GM23338 (cell line): ENCODE measurements at regions not wholly inside any gene's neighbourhood (a gene's known extent, or its start where the extent isn't known, plus 50 kb on each side); places are given as distances from the start of the nearest gene placed in this dataset.

Source experiments
- ATAC-seq: fragments of 200-7000 bp; cut with Tn5 transposase; 3 replicates; pipeline ENCODE4 v1.9.1; 2020
- DNase-seq: peaks from one replicate; pipeline ENCODE4 v3.0.0-alpha.2; 2015; ENCODE audit warnings: low spot score
- H2AFZ ChIP-seq: fragments of 200-600 bp; sonication (generic); 2 replicates; pipeline ENCODE4 v1.8.0; 2016; ENCODE audit warnings: antibody characterized with exemption, mild to moderate bottlenecking, moderate library complexity
- H3F3A ChIP-seq: fragments of 200-600 bp; sonication (generic); replicated peaks from 2 replicates; pipeline ENCODE4 v1.8.0; 2017; ENCODE audit warnings: antibody characterized with exemption, mixed run types, low read depth
- H3K27ac ChIP-seq: fragments of 200-600 bp; sonication (generic); 2 replicates; pipeline ENCODE4 v1.6.1; 2016; ENCODE audit warnings: low read depth
- H3K27me3 ChIP-seq: fragments of 200-600 bp; sonication (generic); 2 replicates; pipeline ENCODE4 v1.8.0; 2016; ENCODE audit warnings: mild to moderate bottlenecking, mixed run types, moderate library complexity; ENCODE audit not compliant: insufficient read depth
- H3K36me3 ChIP-seq: fragments of 200-600 bp; sonication (generic); 2 replicates; pipeline ENCODE4 v1.8.0; 2016; ENCODE audit warnings: mild to moderate bottlenecking; ENCODE audit not compliant: insufficient read depth
- H3K4me1 ChIP-seq: fragments of 200-600 bp; sonication (generic); 2 replicates; pipeline ENCODE4 v1.8.0; 2016; ENCODE audit warnings: mild to moderate bottlenecking, moderate library complexity; ENCODE audit not compliant: insufficient read depth
- H3K4me2 ChIP-seq: fragments of 200-600 bp; sonication (generic); 2 replicates; pipeline ENCODE4 v1.7.1; 2017; ENCODE audit warnings: mixed run types
- H3K4me3 ChIP-seq: fragments of 200-600 bp; sonication (generic); 2 replicates; pipeline ENCODE4 v1.6.1; 2016; ENCODE audit warnings: mixed run types
- H3K79me2 ChIP-seq: fragments of 200-600 bp; sonication (generic); replicated peaks from 2 replicates; pipeline ENCODE4 v1.8.0; 2017; ENCODE audit warnings: mild to moderate bottlenecking; ENCODE audit not compliant: insufficient read depth
- H3K9me2 ChIP-seq: fragments of 200-600 bp; sonication (generic); 2 replicates; pipeline ENCODE4 v1.8.0; 2017; ENCODE audit not compliant: insufficient read depth
- H4K20me1 ChIP-seq: fragments of 200-600 bp; sonication (generic); replicated peaks from 2 replicates; pipeline ENCODE4 v1.8.0; 2017; ENCODE audit warnings: mild to moderate bottlenecking; ENCODE audit not compliant: insufficient read depth
- H3K27ac Mint-ChIP-seq: 2 replicates; pipeline ENCODE4 v1.8.0; 2020; ENCODE audit warnings: inconsistent platforms, mild to moderate bottlenecking, moderate library complexity, mixed read lengths
- H3K27me3 Mint-ChIP-seq: 3 replicates; pipeline ENCODE4 v1.8.0; 2022; ENCODE audit warnings: low read depth, mild to moderate bottlenecking, moderate library complexity, mixed read lengths, inconsistent platforms; ENCODE audit not compliant: insufficient read depth, poor library complexity
- H3K36me3 Mint-ChIP-seq: 3 replicates; pipeline ENCODE4 v1.8.0; 2021; ENCODE audit warnings: low read depth, mild to moderate bottlenecking, inconsistent platforms, moderate library complexity, mixed read lengths
- H3K4me1 Mint-ChIP-seq: 3 replicates; pipeline ENCODE4 v1.8.0; 2020; ENCODE audit warnings: mild to moderate bottlenecking, inconsistent platforms, mixed read lengths
- H3K4me3 Mint-ChIP-seq: 3 replicates; pipeline ENCODE4 v1.8.0; 2021; ENCODE audit warnings: moderate library complexity, mild to moderate bottlenecking, inconsistent platforms, mixed read lengths
- H3K9me3 Mint-ChIP-seq: 3 replicates; pipeline ENCODE4 v1.8.0; 2020; ENCODE audit warnings: moderate library complexity, mild to moderate bottlenecking, inconsistent platforms, mixed read lengths
- CREB1 ChIP-seq: fragments of 250-450 bp; sonication (Bioruptor Pico); IDR thresholded peaks from 2 replicates; pipeline ENCODE4 v1.5.0; 2020; ENCODE audit warnings: low read depth, mild to moderate bottlenecking, moderate library complexity
- CTCF ChIP-seq, 2 experiments: fragments of 200-600 bp in 1 of 2; sonication (generic) in 1 of 2; conservative IDR thresholded peaks; 2 replicates each; pipeline versions ENCODE4 v1.5.1 to v1.6.1; 2016 to 2017; ENCODE audit warnings: antibody characterized with exemption in 2 of 2, low read depth in 2 of 2, mild to moderate bottlenecking in 2 of 2, moderate library complexity in 1 of 2
- ETS1 ChIP-seq: IDR thresholded peaks from 2 replicates; pipeline ENCODE4 v1.6.1; 2016; ENCODE audit warnings: antibody characterized with exemption
- EZH2 ChIP-seq: fragments of 200-600 bp; sonication (generic); IDR thresholded peaks from one replicate; pipeline ENCODE4 v1.8.0; 2017; ENCODE audit warnings: antibody characterized with exemption, mild to moderate bottlenecking, low read depth; ENCODE audit not compliant: unreplicated experiment
- EZH2phosphoT487 ChIP-seq: fragments of 200-600 bp; sonication (generic); IDR thresholded peaks from one replicate; pipeline ENCODE4 v1.8.1; 2018; ENCODE audit warnings: antibody characterized with exemption; ENCODE audit not compliant: unreplicated experiment
- JUNB ChIP-seq: IDR thresholded peaks from one replicate; pipeline ENCODE4 v1.6.1; 2016; ENCODE audit warnings: antibody characterized with exemption; ENCODE audit not compliant: unreplicated experiment
- REST ChIP-seq: IDR thresholded peaks from one replicate; pipeline ENCODE4 v1.6.1; 2018; ENCODE audit warnings: antibody characterized with exemption; ENCODE audit not compliant: unreplicated experiment
- STAT1 ChIP-seq: IDR thresholded peaks from one replicate; pipeline ENCODE4 v1.6.1; 2016; ENCODE audit warnings: antibody characterized with exemption; ENCODE audit not compliant: unreplicated experiment
- ZNF331 ChIP-seq: fragments of 250-450 bp; sonication (Bioruptor Pico); IDR thresholded peaks from 2 replicates; pipeline ENCODE4 v1.5.0; 2020; ENCODE audit warnings: low read depth, mild to moderate bottlenecking, moderate library complexity

- TF ChIP-seq CTCF (conservative IDR thresholded peaks at IDR 0.05; ENCODE audit: low read depth in 2 of 2) (no peak), ETS1 (no peak), REST (no peak), EZH2 (no peak), JUNB (no peak)
Measured at GRCh38 chr5:26663500-26663899, 374.9 kb downstream of the CDH9 start (continued).

GRCh38 chr5:26662806-26663360 lies 375.5 kb downstream of the CDH9 start:
- no peak for TF ChIP-seq CREB1
- Histone ChIP-seq H3K4me2 (no peak overlapping the region), H2AFZ (no peak overlapping the region), H3K4me3 (no peak overlapping the region), H3K79me2 (no peaks in the 10 kb centered on the region), H3K36me3 (no peaks in the 10 kb centered on the region), H3K4me1 (no peaks in the 10 kb centered on the region), H3K27me3 (no peaks in the 10 kb centered on the region), H3K9me2 (0 out of 2 replicates have a peak, but pooled peaks cover 6% of the 10 kb centered on the region), H3K27ac (no peak overlapping the region), H4K20me1 (no peaks in the 10 kb centered on the region), H3F3A (no peaks in the 10 kb centered on the region)
- no peaks in the 10 kb centered on the region; the same call in 2 of the 3 replicates for H3K9me3 Mint-ChIP-seq
- no peaks in the 10 kb centered on the region for H3K4me1 Mint-ChIP-seq
- no peak overlapping the region for H3K27ac Mint-ChIP-seq
- no peak overlapping the region for H3K4me3 Mint-ChIP-seq
- H3K27me3 Mint-ChIP-seq: no peaks in the 10 kb centered on the region
- H3K36me3 Mint-ChIP-seq: no peaks in the 10 kb centered on the region
- ATAC-seq (no peak), DNase-seq (no peak)

GRCh38 chr5:26660116-26660515 lies 378.3 kb downstream of the CDH9 start:
- no peaks in the 10 kb centered on the region for H3K4me1 Mint-ChIP-seq
- H3K4me2 ChIP-seq: no peak overlapping the region
- H3K9me2 ChIP-seq: peaks cover 26% of the 10 kb centered on the region; the same call in 1 of the 2 replicates
- H3K9me3 Mint-ChIP-seq: no peaks in the 10 kb centered on the region; the same call in 1 of the 3 replicates
- no peak for DNase-seq
- H3K27me3 Mint-ChIP-seq: no peaks in the 10 kb centered on the region
- H3K36me3 Mint-ChIP-seq: peaks cover 7% of the 10 kb centered on the region; the same call in 2 of the 3 replicates
- H2AFZ ChIP-seq: no peak overlapping the region
- ATAC-seq: no peak
- H3F3A ChIP-seq: no peaks in the 10 kb centered on the region
- H3K27ac Mint-ChIP-seq: no peak overlapping the region
- no peak overlapping the region for H3K4me3 ChIP-seq
- no peaks in the 10 kb centered on the region for H3K4me1 ChIP-seq
- no peaks in the 10 kb centered on the region for H3K36me3 ChIP-seq
- H3K27ac ChIP-seq: no peak overlapping the region
- H3K27me3 ChIP-seq: no peaks in the 10 kb centered on the region
- no peak for TF ChIP-seq ZNF331 (CRISPR knock-in tag)
- no peak for TF ChIP-seq EZH2phosphoT487
- no peak for TF ChIP-seq ETS1
- no peak for TF ChIP-seq REST
- no peak for TF ChIP-seq CREB1
- no peak for TF ChIP-seq STAT1
- H3K79me2 ChIP-seq: no peaks in the 10 kb centered on the region
- H4K20me1 ChIP-seq: no peaks in the 10 kb centered on the region
- H3K4me3 Mint-ChIP-seq: no peak overlapping the region
